ENCODE measurements at regions not wholly inside any gene's neighbourhood (a gene's known extent, or its start where the extent isn't known, plus 50 kb on each side); places are given as distances from the start of the nearest gene placed in this dataset.

- no peaks in the 10 kb centered on the region for H3K9me3 ChIP-seq (ENCODE audit: insufficient read depth in 2 of 2, low read depth in 1 of 2, low read length in 1 of 2)
- POLR2A ChIA-PET (ENCODE audit: partially characterized antibody) = no interaction called here
- H3K56ac ChIP-seq (replicated peaks; ENCODE audit: insufficient read length, low read depth, low read length) = no peak overlapping the region
- H3K4ac ChIP-seq (replicated peaks; ENCODE audit: insufficient read length, low read depth, low read length) = no peak overlapping the region
- no peaks in the 10 kb centered on the region for H3K23me2 ChIP-seq (ENCODE audit: low read depth, low read length)
- H2AK5ac ChIP-seq (ENCODE audit: low read depth, low read length) = no peak overlapping the region
- no peaks in the 10 kb centered on the region for H4K20me1 ChIP-seq (replicated peaks in 1 of 2; ENCODE audit: control insufficient read depth in 1 of 2, insufficient read depth in 2 of 2, low read length in 2 of 2)
- H3K4me1 ChIP-seq (replicated peaks in 1 of 4; ENCODE audit: control insufficient read depth in 3 of 4, insufficient read depth in 4 of 4, low read length in 3 of 4) = peaks cover 0 to 7% (median 1%) of the 10 kb centered on the region in 4 experiments; a peak in 3 of 7 replicates
- H2BK20ac ChIP-seq (ENCODE audit: low read length) = no peak overlapping the region
- 94% methylated on average over 2 of the region's 2 CpGs; no CpG with 5 or more reads in 1 of the 2 experiments for WGBS, 2 experiments (ENCODE audit: extremely low coverage in 1 of 2, insufficient coverage in 1 of 2, insufficient read length in 1 of 2, insufficient replicate concordance in 2 of 2, low coverage in 1 of 2, low lambda C conversion rate in 2 of 2, missing lambda C conversion rate in 1 of 2)
- H3K4me2 ChIP-seq (ENCODE audit: insufficient read depth in 1 of 2, low read depth in 2 of 2, low read length in 2 of 2) = no peak overlapping the region
- no peak overlapping the region for H3K4me3 ChIP-seq (ENCODE audit: extremely low read depth in 1 of 4, insufficient read depth in 2 of 4, low read depth in 3 of 4, low read length in 4 of 4)
- DNase-seq (ENCODE audit: low read depth in 1 of 2, low spot score in 2 of 2) (no peak), FAIRE-seq (no peak)
- no peak overlapping the region for H4K8ac ChIP-seq (ENCODE audit: extremely low read depth, insufficient read depth, low read length)
- no peak overlapping the region for H4K91ac ChIP-seq (replicated peaks; ENCODE audit: insufficient read length, low read length)
- no peak overlapping the region for H2BK5ac ChIP-seq (ENCODE audit: low read depth, low read length)
- no peak overlapping the region for H2BK120ac ChIP-seq (replicated peaks; ENCODE audit: low read depth, low read length)
- H2BK12ac ChIP-seq (ENCODE audit: low read depth, low read length) = no peak overlapping the region
- no peak overlapping the region for H3K23ac ChIP-seq (ENCODE audit: insufficient read length)
- H3K14ac ChIP-seq (ENCODE audit: insufficient read length) = no peak overlapping the region
- H3K27ac ChIP-seq (ENCODE audit: low read depth, low read length) = no peak overlapping the region
- no peak overlapping the region for H3K9ac ChIP-seq (replicated peaks in 1 of 4; ENCODE audit: extremely low read depth in 1 of 4, low read depth in 3 of 4, low read length in 3 of 4)
- no peak overlapping the region for H2BK15ac ChIP-seq (ENCODE audit: low read length)
- no peak overlapping the region for H4K5ac ChIP-seq (ENCODE audit: insufficient read length, low read depth, low read length)
- H2AFZ ChIP-seq (ENCODE audit: low read length) = no peak overlapping the region
- H3K27me3 ChIP-seq (replicated peaks in 1 of 4; ENCODE audit: control insufficient read depth in 3 of 4, extremely low read depth in 1 of 4, insufficient read depth in 3 of 4, low read length in 3 of 4) = no peaks in the 10 kb centered on the region
- H3K79me2 ChIP-seq (ENCODE audit: control insufficient read depth in 1 of 2, insufficient read depth in 2 of 2, low read length in 2 of 2) = no peaks in the 10 kb centered on the region
- H3K18ac ChIP-seq (ENCODE audit: extremely low read depth, low read length) = no peak overlapping the region
- CTCF ChIA-PET (ENCODE audit: partially characterized antibody) = interaction anchor here (0.9 to 1.4 kb wide), 2 partner anchors 34 kb away, joined by 4 to 5 read pairs; no protein-coding TSS in a partner anchor
- no peaks in the 10 kb centered on the region for H3K36me3 ChIP-seq (ENCODE audit: control insufficient read depth in 2 of 4, insufficient read depth in 4 of 4, low read length in 3 of 4)
- no peaks in the 10 kb centered on the region for H3K79me1 ChIP-seq (ENCODE audit: low read depth, low read length)
- TF ChIP-seq TBP (IDR thresholded peaks at IDR 0.05; ENCODE audit: low read depth, low read length) (no peak), ZNF274 (IDR thresholded peaks at IDR 0.05; ENCODE audit: borderline replicate concordance, extremely low read depth, low read length) (no peak), SIRT6 (IDR thresholded peaks at IDR 0.05; ENCODE audit: low read length) (no peak), FOSL1 (IDR thresholded peaks at IDR 0.05; ENCODE audit: insufficient read depth, low read depth, low read length) (no peak), POU5F1 (IDR thresholded peaks at IDR 0.05; ENCODE audit: low read depth, low read length) (no peak), RNF2 (IDR thresholded peaks at IDR 0.05; ENCODE audit: borderline replicate concordance, low read depth, low read length, missing control alignments, poor library complexity, severe bottlenecking) (no peak), RFX5 (IDR thresholded peaks at IDR 0.05; ENCODE audit: borderline replicate concordance, low read depth, low read length) (no peak), ATF2 (IDR thresholded peaks at IDR 0.05; ENCODE audit: low read length) (no peak), CBX5 (IDR thresholded peaks at IDR 0.05; ENCODE audit: low read depth, low read length) (no peak), TAF7 (optimal IDR thresholded peaks at IDR 0.05; ENCODE audit: borderline replicate concordance, low read depth, low read length) (no peak)
These were observed 82.8 kb upstream of the DTNA start for GRCh38 chr18:34627137-34627920.
